ENCODE measurements at regions not wholly inside any gene's neighbourhood (a gene's known extent, or its start where the extent isn't known, plus 50 kb on each side); places are given as distances from the start of the nearest gene placed in this dataset.

DNA sequence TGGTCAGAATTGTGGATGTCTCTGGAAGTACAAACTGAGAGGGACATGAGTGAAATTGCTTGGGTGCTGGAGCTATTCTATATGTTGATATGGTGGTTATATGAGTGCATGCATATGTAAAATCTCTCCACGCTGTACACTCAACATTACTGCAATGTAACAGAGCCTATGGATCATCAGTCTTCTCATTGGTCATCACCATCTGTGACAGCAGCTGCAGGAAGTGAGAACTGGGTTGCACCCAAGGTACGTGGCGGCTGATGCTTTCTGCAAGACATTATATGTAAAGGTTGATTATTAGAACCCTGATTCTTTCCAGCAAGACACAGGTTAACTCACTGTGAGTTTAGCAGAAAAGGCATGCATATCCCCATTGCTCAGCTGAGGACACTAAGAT is 387.1 kb downstream of the OMA1 start:
- ChIA-PET POLR2A (no interaction called here), CTCF (ENCODE audit: low intra/inter-chr PET ratio) (no interaction called here)
- Histone ChIP-seq H3K4me1 (replicated peaks in 1 of 2; ENCODE audit: control insufficient read depth in 2 of 2, insufficient read depth in 2 of 2, low read length in 2 of 2) (no peaks in the 10 kb centered on the region), H3K27me3 (ENCODE audit: control insufficient read depth in 2 of 2, insufficient read depth in 2 of 2, low read length in 2 of 2) (no peaks in the 10 kb centered on the region), H3K4me2 (ENCODE audit: insufficient read depth, low read length) (no peak overlapping the region), H4K20me1 (replicated peaks; ENCODE audit: control insufficient read depth, insufficient read depth, low read length) (no peaks in the 10 kb centered on the region), H2AFZ (ENCODE audit: low read depth, low read length) (no peak overlapping the region), H3K9me1 (ENCODE audit: control insufficient read depth, insufficient read depth, low read length) (no peaks in the 10 kb centered on the region), H3K79me2 (ENCODE audit: control insufficient read depth, insufficient read depth, low read length) (no peaks in the 10 kb centered on the region), H3K9me3 (replicated peaks; ENCODE audit: control insufficient read depth, insufficient read depth, low read depth, low read length) (no peaks in the 10 kb centered on the region), H3K9ac (ENCODE audit: insufficient read depth in 1 of 2, low read depth in 2 of 2, low read length in 2 of 2) (no peak overlapping the region), H3K36me3 (ENCODE audit: control insufficient read depth, insufficient read depth, low read length) (no peaks in the 10 kb centered on the region), H3K4me3 (no peak overlapping the region), H3K27ac (ENCODE audit: extremely low read depth, low read depth, low read length) (no peak overlapping the region)
- no peak for DNase-seq (ENCODE audit: extremely low read depth in 1 of 4, low spot score in 3 of 4)
- no peak for TF ChIP-seq U2AF1 (optimal IDR thresholded peaks at IDR 0.05; ENCODE audit: low read depth, low read length)
- no peak for TF ChIP-seq TCF7L2 (IDR thresholded peaks at IDR 0.05; ENCODE audit: low read depth, low read length)
- no peak for TF ChIP-seq ETS2 (tag; IDR thresholded peaks at IDR 0.05; ENCODE audit: borderline replicate concordance, poor library complexity, severe bottlenecking)
- TF ChIP-seq, protein P1, sequence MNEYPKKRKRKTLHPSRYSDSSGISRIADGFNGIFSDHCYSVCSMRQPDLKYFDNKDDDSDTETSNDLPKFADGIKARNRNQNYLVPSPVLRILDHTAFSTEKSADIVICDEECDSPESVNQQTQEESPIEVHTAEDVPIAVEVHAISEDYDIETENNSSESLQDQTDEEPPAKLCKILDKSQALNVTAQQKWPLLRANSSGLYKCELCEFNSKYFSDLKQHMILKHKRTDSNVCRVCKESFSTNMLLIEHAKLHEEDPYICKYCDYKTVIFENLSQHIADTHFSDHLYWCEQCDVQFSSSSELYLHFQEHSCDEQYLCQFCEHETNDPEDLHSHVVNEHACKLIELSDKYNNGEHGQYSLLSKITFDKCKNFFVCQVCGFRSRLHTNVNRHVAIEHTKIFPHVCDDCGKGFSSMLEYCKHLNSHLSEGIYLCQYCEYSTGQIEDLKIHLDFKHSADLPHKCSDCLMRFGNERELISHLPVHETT (CRISPR knock-in tag; conservative IDR thresholded peaks at IDR 0.05 in 1 of 2, IDR thresholded peaks at IDR 0.05 in 1 of 2) = no peak
- 0% methylated on average over 3 of the region's 3 CpGs for WGBS (ENCODE audit: insufficient coverage, low coverage, missing lambda C conversion rate)
- FAIRE-seq = no peak
- ATAC-seq = no peak
- intact Hi-C loops (cut with micrococcal nuclease) (loop anchor here (5.0 kb wide), 1 partner anchor 388 kb away; the partner anchor contains the start of gene OMA1), in situ Hi-C loops (cut with MboI) (no loop called here)
- no TSS peak for BruUV-seq (replicated peaks)

All from K562 (cell line).